Lung microvascular endothelial cell (primary cell): ENCODE measurements at regions not wholly inside any gene's neighbourhood (a gene's known extent, or its start where the extent isn't known, plus 50 kb on each side); places are given as distances from the start of the nearest gene placed in this dataset.
A peak's percentile ranks its signal among the peaks of the same experiment; 100 is the strongest.

Experiments
- DNase-seq, 2 donors: peaks; one replicate each; pipeline versions ENCODE4 v3.0.0 to v3.0.0-alpha.2; 2010; ENCODE audit warnings: low read depth in 2 of 2

DNA sequence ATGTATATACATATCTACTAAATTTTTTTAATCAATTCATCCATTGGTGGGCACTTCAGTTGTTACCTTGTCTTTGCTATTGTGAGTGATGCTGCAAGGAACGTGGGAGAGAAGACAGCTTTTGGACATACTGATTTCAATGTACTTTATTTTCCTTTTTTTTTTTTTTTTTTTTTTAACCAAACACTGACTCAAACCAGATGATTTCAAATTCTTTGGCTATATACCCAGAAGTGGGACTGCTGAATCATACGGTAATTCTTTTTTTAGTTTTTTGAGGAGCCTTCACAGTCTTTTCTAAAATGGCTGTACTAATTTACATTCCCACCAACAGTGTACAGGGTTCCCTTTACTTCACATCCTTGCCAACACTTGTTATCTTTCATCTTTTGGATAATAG is 204.7 kb downstream of the INSIG2 start:
- DNase-seq: no peak

GRCh38 chr2:118291251-118291880 is 203.1 kb downstream of the INSIG2 start:
- DNase-seq: no peak

GRCh38 chr2:118290411-118291250 is 202.4 kb downstream of the INSIG2 start:
- DNase-seq: no peak

- no peak for DNase-seq
These were observed 190.7 kb downstream of the INSIG2 start for GRCh38 chr2:118279005-118279404.

- no peak for DNase-seq
These were observed 189.8 kb downstream of the INSIG2 start for GRCh38 chr2:118278046-118278445.

- no peak for DNase-seq
These were observed 186.7 kb downstream of the INSIG2 start for GRCh38 chr2:118274841-118275510.

- no peak for DNase-seq
These were observed 184.1 kb downstream of the INSIG2 start for GRCh38 chr2:118272391-118272790.

- peak in 1 of 2 donors; percentile 6 for DNase-seq
These were observed 181.3 kb downstream of the INSIG2 start for GRCh38 chr2:118269408-118270051.

DNA sequence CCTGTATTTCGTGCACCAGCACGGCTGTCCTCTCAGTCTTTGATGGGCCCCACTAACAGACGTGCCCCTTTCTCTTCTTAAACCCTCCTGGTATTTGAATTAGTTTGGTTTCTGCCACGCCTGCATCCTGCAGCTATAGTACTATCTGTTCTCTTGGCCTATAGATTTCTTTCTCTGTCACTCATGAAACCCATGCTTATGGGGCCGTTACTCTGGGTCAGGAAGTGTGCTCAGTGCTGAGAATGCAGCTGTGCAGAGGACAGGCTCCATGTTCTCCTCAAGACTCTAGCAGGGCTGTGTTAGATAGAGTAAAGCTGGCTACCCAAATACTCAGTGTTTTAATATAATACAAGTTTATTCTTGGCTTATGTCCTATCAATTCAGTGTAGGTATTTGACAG is 180.0 kb downstream of the INSIG2 start:
- DNase-seq: no peak

GRCh38 chr2:118265873-118266455 is 177.7 kb downstream of the INSIG2 start:
- no peak for DNase-seq

DNA sequence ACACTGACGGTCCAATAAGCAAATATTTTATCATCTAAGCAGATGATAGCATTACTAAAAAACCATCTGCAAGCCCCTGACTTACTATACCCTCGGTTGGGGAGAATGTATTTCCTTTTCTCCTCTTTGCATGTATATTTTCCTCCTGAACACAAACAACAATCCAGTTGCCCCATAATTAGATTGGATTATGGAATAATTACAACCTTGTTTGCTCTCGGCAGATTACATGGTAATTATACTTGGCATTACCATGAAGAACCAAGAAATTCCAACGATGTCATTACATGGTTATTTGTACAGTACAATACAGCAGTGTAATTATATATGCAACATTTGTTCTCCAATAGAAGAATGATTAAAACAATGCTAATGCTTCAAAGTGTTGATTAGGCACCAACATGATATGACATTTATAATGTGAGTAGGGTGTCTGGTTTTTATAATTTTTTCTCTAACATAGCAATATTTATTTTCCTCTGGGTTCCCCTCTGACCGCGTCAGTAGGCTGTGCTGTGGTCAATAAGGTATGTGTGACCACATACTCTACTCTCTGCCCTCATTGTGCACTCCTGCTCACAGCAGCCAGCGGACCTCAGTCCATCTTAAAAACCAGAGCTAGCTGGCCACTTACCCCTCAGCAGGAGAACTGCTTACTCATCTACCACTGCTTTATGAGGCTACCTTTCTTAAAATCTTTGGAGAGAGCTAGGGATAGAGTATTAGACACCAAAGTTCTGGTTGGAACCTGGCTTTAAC is 176.1 kb downstream of the INSIG2 start:
- DNase-seq: no peak

- DNase-seq: no peak
These were observed 169.4 kb downstream of the INSIG2 start for GRCh38 chr2:118257696-118258095.

GRCh38 chr2:118255771-118256372 is 167.6 kb downstream of the INSIG2 start:
- no peak for DNase-seq

DNA sequence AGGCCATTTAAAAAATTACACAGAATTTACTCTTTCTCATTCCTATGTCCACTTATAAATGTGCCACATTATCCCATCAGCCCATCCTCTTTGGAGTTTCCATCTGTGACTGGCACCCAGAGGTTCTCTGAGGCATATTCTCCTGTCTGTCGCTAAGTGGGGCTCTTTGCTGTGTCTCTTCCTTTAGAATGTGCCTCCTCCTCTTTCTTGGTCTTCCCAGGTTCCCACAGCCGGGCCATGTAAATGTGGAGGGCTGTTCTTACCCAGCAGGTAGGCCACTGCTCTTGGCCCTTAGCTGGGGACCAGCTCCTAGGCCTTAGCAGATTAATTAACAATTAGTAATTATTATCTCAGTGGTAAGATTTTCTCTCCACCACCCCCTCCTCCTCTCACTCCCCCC is 167.0 kb downstream of the INSIG2 start:
- DNase-seq: no peak

GRCh38 chr2:118254116-118254515 is 165.8 kb downstream of the INSIG2 start:
- no peak for DNase-seq

DNA sequence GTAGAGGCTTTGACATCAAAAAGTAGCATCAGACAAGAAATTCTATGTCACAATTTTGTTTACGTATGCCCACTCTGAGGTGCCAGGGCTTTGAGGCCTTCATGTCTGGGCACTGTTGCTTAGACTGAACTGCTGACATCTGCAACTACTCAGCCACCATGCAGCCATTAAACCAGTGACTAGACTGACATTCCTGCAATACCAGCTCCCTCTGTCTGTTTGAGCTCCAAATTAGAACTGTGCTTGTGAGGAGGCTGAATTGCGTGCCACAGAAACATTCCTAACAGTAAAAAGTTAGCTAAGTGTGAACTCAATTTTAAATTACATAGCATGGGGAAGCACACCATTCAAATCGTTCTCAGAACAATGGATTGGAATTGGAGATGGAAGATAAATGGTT is 163.2 kb downstream of the INSIG2 start:
- no peak for DNase-seq

DNA sequence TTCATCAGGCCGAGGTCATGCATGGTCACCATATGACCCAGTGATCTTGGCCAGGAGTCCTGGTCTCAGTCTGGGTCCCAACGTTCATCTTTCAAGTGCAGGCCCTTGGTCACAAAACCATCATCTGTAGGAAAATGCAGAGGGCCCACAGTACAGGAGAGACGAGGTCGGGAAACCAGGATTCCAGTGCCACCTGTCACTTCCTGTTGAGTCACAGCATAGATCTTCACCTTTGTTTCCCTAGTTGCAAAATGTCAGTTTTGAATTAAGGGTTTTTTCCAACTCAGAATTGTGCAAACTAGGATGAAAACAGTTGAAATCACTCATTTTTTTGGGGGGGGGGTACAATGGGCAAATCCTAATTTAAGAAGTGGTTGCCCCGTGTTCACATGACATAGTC is 162.2 kb downstream of the INSIG2 start:
- DNase-seq: peak in 1 of 2 donors; percentile 24

- no peak for DNase-seq
These were observed 161.7 kb downstream of the INSIG2 start for GRCh38 chr2:118250001-118250400.

- DNase-seq: no peak
These were observed 161.3 kb downstream of the INSIG2 start for GRCh38 chr2:118249531-118249930.

GRCh38 chr2:118246726-118247125 is 158.5 kb downstream of the INSIG2 start:
- no peak for DNase-seq

DNA sequence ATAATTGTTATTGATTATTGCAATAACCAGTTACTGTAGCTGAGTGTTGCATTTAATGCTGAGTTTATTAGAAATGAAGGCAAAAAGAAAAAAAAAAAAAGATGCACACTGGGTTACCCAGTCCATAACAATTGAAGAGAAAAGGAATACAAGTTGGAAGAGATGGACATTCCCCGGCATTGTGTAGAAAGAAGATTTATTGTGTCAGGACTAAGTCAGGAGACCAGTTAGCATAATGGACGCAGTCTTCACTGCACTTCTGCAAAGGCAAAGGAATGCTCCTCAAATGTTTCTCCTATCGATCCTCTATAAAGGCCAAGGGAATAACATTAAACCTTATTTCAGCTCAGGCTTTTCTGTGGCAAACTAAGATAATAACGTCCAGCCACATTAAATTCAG is 157.8 kb downstream of the INSIG2 start:
- no peak for DNase-seq
